GM12892 (cell line): ENCODE measurements at regions not wholly inside any gene's neighbourhood (a gene's known extent, or its start where the extent isn't known, plus 50 kb on each side); places are given as distances from the start of the nearest gene placed in this dataset.

ENCODE experiments used
- DNase-seq: peaks from one replicate; pipeline ENCODE4 v3.0.0; 2011; ENCODE audit not compliant: insufficient read length
- FAIRE-seq: peaks from 2 replicates; lab custom pipeline; 2011; peaks lifted over from hg19 to GRCh38; lab: Jason Lieb, UNC
- POLR2A ChIP-seq: IDR thresholded peaks from 2 replicates; pipeline ENCODE4 v1.6.1; 2011; ENCODE audit warnings: low read depth, low read length, control low read depth
- POLR2AphosphoS5 ChIP-seq: IDR thresholded peaks from 2 replicates; pipeline ENCODE4 v1.6.1; 2011; ENCODE audit warnings: low read depth, low read length, control low read depth
- TAF1 ChIP-seq: IDR thresholded peaks from 2 replicates; pipeline ENCODE4 v1.6.1; 2011; ENCODE audit warnings: low read depth, mild to moderate bottlenecking, control low read depth, low read length, borderline replicate concordance

DNA sequence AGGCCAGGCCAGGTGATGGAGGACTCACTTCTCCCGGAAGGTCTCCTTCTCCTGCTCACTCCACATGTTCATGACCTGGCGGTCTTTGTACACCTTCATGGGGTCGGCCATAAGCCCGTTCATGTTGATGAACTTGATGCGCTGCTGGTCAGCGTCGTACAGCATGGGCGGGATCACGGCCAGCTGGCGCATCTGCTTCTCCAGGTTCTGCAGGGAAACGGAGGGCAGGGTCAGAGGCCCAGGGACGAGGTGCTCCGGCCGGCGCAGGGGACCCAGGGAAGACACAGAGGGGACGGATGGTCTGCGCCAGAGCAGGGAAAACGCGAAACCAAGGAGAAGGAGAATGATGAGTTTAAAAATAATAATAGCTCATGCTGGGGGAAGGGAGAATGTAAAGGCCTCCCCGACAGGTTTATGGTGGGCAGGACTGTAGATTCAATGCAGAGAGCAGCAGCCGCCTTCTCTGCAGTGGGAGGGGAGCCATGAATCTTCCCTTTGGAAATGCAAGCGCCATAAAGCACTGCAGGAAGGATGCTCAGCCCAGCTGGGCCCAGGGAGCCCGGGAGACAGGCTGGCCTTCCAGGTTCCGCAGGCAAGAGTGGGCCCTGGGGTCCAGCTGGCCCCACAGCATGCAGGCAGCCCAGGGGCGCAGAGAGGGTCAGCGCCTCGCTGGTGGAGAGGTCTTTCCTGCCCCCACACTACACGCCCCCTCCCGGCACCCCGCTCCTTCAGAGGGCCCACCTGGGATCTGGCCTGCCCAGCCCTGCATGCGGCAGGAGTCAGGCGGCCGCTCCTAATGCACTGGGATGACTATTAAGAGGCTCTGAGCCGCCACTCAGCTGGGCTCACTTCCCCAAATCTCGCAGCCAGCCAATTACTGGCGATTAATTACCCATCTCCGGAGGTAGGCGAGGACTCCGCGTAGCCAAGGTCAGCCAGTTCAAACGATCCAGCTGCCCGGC is 132.0 kb downstream of the RFLNA start:
- no peak for DNase-seq
- no peak for FAIRE-seq
- no peak for TF ChIP-seq TAF1
- no peak for TF ChIP-seq POLR2AphosphoS5
- no peak for TF ChIP-seq POLR2A

DNA sequence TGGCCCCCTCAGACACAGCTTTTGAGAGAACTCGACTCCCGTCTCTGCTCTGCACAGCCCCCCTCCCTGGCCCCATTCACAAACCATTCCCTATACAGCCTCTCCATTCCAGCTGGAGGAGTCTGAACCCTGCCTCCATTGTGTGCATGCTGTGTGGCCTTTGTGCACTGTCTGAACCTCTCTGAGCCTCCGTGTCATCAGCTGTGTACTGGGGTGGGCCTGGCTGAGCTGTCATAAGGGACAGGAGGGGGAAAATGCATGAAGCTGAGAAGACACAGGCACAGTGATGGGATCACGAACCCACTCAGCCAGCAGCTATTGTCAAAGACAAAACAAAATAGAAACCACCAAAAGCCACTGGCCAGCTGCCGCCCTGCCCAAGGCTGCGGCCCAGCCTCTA is 130.8 kb downstream of the RFLNA start:
- TF ChIP-seq POLR2A (no peak), TAF1 (no peak), POLR2AphosphoS5 (no peak)
- no peak for DNase-seq
- FAIRE-seq, result no peak

GRCh38 chr12:124424516-124424905 is 129.6 kb downstream of the RFLNA start:
- no peak for DNase-seq
- no peak for TF ChIP-seq POLR2A
- no peak for TF ChIP-seq POLR2AphosphoS5
- TF ChIP-seq TAF1, result no peak
- no peak for FAIRE-seq

DNA sequence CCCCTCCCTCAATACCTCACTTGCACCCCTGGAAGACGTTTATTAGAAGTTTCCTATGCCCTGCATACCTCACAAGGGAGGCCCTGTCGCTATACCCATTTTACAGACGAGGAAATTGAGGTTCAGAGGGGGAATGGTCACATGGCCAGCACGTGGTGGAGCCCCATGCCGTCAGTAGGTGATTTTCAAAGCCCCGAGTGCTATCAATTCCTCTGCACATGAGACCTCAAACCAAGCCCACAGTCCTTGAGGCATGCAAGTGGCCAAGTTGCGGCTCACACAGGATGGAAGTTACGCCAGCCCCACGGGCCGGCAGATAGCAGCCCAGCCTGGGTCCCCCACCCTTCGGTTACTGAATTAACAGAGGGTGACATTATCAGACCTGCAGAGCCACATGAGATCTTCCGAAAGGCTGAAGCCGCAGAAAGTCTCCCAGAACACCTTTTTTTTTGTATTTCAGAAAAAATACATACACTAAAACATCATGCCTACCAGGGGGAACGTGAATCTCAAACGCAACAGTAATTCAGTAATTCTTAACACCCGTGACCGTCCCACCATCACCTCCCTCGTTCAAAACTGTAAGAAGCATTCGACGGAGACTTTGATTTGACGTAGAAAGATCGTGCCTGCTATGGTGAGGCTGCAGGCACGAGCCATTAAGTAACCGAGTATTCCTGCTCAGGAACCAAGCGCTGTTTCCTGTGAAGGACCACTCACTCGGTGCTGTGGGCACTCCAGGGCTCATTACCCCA is 129.0 kb downstream of the RFLNA start:
- FAIRE-seq, result no peak
- DNase-seq, result no peak
- TF ChIP-seq TAF1 (no peak), POLR2AphosphoS5 (no peak), POLR2A (no peak)

- DNase-seq (no peak), FAIRE-seq (no peak)
- TF ChIP-seq TAF1, result no peak
- TF ChIP-seq POLR2A, result no peak
- no peak for TF ChIP-seq POLR2AphosphoS5
Observed at GRCh38 chr12:124422570-124423523, 128.0 kb downstream of the RFLNA start.

DNA sequence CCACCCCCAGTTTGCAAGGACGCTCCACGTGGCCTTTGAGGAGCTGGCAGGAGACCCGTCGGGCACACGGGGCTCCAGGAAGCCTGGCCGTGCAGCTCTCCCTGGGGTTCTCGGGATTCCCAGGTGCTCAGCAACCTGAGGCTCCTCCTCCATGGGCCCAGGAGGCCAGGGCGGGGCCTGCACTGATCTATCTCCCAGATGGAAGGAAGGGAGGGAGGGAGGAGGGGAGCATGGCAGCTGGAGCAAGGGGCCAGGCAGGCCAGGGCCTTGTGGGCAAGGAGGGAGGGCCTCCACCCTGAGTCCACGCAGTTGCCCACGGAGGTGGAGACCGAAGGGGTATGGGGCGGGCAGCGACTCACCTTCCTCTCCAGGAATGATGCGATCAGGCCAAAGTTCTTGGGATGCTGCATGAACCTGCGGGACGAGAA is 127.3 kb downstream of the RFLNA start:
- DNase-seq (no peak), FAIRE-seq (no peak)
- no peak for TF ChIP-seq POLR2A
- no peak for TF ChIP-seq POLR2AphosphoS5
- TF ChIP-seq TAF1, result no peak

- DNase-seq, result no peak
- no peak for FAIRE-seq
- TF ChIP-seq POLR2AphosphoS5 (no peak), TAF1 (no peak)
Observed at GRCh38 chr12:124420996-124421674, 126.2 kb downstream of the RFLNA start.

DNA sequence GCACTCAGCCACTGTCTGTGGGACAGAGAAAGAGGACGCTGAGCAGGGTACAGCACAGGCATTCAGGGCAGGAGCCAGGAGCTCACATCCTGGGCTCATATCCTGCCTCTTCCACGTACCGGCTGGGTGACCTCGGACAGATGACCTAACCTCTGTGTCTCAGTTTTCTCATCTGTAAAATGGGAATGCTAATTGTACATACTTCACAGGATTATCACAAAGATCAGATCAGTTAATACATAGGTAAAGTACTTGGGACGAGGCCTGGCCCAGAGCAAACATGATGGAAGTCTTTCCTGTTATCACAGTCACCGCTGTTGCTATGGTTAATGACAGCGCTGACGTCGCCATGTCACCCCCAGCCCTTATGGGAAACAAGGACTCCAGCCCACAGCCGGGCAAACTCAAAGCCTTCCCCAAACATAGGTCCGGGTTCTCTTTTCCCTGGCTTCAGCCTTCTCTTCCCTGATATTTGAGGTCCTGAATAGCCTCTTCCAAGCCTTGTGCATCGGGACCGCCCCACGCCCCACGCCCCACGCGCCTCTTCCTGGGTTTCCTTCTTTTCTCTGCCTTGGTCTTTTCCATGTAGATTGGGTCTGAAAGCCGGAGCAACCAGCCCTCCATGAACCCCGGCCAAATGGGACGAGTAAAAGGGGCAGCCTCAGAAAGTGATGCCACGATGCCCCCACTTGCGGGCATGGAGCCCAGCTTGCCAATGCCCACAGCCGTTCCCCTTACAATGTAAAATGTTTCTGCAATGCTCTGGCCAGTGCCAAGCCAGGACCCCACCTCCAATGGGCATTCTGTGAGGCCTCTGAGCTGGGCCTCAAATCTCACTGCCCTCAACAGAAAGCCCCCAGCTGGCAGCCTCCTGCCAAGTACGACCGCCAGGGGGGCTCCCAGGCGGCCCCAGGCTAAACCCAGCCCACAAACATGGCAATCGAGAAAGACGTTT is 125.4 kb downstream of the RFLNA start:
- FAIRE-seq (no peak), DNase-seq (no peak)
- TF ChIP-seq POLR2AphosphoS5 (no peak), TAF1 (no peak), POLR2A (no peak)

DNA sequence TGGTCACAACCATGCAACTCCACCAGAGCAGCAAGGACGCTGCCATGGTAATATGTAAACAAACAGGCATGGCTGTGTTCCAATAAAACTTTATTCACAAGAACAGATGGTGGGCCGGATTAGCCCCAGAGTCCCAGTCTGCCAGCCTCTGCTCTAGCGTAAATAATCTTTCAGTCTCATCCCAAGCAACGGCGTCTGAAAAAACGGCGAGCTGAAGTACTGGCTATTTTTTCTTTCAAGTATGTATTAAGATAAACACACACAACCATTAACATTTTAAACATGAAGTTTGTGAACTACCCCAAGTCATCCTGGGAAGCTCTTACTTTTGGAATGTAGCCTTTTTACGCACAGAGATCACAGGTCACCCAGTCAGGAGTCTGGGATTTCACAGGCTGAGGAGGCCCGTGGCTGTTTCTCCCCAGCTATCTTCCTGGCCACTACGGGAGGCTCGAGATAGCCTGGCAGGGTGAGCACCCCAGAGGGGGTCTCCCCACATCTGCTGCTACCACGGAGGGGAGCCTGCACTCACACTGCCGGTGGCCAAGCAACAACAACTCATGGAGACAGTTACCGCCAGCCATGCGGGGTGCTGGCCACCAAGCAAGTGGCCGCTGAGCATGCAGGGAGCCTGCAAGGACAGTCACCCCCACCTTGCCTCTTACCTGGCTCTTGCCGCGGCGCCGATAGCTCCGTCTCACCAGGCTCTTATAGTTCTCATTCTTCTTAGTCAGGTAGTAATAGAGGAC is 124.6 kb downstream of the RFLNA start:
- FAIRE-seq, result no peak
- TF ChIP-seq POLR2AphosphoS5 (no peak), TAF1 (no peak), POLR2A (no peak)

More for the DNA sequence above, 124.6 kb downstream of the RFLNA start:
- no peak for DNase-seq
